ENCODE measurements at regions not wholly inside any gene's neighbourhood (a gene's known extent, or its start where the extent isn't known, plus 50 kb on each side); places are given as distances from the start of the nearest gene placed in this dataset.
"Not testable (repeated sequence)": the region's sequence is repeated elsewhere in the genome, so short reads cannot be mapped to it uniquely, and the experiment has no call there.

GRCh38 chr14:106192701-106193100 is 666.3 kb downstream of the TMEM121 start:
- H3K36me3 ChIP-seq (ENCODE audit: control insufficient read depth in 1 of 2, insufficient read depth in 2 of 2, low read length in 2 of 2); H3K4me3 ChIP-seq (ENCODE audit: low read depth in 1 of 2, low read length in 2 of 2); H3K27ac ChIP-seq (ENCODE audit: low read length); H3K4me1 ChIP-seq (ENCODE audit: control insufficient read depth in 1 of 2, insufficient read depth in 2 of 2, low read length in 2 of 2); H3K9me3 ChIP-seq (ENCODE audit: control insufficient read depth in 1 of 2, low read length in 2 of 2); H3K27me3 ChIP-seq (ENCODE audit: low read depth, low read length): not testable (repeated sequence)

DNA sequence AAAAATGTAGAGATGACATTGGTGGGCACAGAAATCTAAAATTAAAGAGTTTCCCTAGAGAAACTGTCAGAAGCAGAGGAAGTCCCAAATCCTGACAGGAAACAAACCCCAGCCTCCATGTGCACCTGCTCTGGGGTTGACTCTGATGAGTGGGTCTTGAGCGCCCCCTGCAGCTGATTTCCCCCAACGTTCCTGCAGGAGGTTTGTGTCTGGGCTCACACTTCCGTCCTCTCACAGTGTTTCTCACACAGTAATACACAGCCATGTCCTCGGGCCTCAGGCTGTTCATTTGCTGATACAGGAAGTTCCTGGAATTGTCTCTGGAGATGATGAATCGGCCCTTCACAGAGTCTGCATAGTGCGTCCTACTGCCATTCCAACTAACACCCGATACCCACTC is 670.1 kb downstream of the TMEM121 start:
- not testable (repeated sequence) for H3K4me3 ChIP-seq (ENCODE audit: low read depth in 1 of 2, low read length in 2 of 2); H3K27me3 ChIP-seq (ENCODE audit: low read depth, low read length); H3K9me3 ChIP-seq (ENCODE audit: control insufficient read depth in 1 of 2, low read length in 2 of 2); H3K36me3 ChIP-seq (ENCODE audit: control insufficient read depth in 1 of 2, insufficient read depth in 2 of 2, low read length in 2 of 2); H3K27ac ChIP-seq (ENCODE audit: low read length); H3K4me1 ChIP-seq (ENCODE audit: control insufficient read depth in 1 of 2, insufficient read depth in 2 of 2, low read length in 2 of 2)

DNA sequence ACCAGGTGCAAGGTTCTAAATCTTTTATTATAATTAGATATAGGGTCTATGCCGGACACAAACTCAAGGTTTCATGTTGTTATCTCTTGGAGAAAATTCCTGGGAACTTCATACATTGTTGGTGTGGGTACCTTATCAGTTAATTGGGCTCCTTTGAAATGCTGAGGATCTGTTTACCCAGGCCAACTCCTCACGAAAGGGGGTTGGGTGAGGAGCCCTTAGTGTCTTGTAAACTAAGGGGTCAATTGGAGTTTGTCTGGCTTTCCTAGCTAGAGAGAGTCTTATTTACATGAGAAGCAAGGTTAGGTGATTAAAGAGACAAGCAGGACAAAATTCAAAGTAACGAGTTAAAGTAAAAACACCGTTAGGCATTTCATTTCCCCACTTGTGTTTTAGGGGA is 670.9 kb downstream of the TMEM121 start:
- H3K4me1 ChIP-seq (ENCODE audit: control insufficient read depth in 1 of 2, insufficient read depth in 2 of 2, low read length in 2 of 2); H3K4me3 ChIP-seq (ENCODE audit: low read depth in 1 of 2, low read length in 2 of 2); H3K27ac ChIP-seq (ENCODE audit: low read length); H3K27me3 ChIP-seq (ENCODE audit: low read depth, low read length); H3K36me3 ChIP-seq (ENCODE audit: control insufficient read depth in 1 of 2, insufficient read depth in 2 of 2, low read length in 2 of 2); H3K9me3 ChIP-seq (ENCODE audit: control insufficient read depth in 1 of 2, low read length in 2 of 2): not testable (repeated sequence)

- Histone ChIP-seq H3K27ac (ENCODE audit: low read length) (no peak overlapping the region), H3K27me3 (ENCODE audit: low read depth, low read length) (no peaks in the 10 kb centered on the region), H3K9me3 (ENCODE audit: control insufficient read depth in 1 of 2, low read length in 2 of 2) (no peaks in the 10 kb centered on the region), H3K36me3 (ENCODE audit: control insufficient read depth in 1 of 2, insufficient read depth in 2 of 2, low read length in 2 of 2) (no peaks in the 10 kb centered on the region), H3K4me3 (ENCODE audit: low read depth in 1 of 2, low read length in 2 of 2) (no peak overlapping the region), H3K4me1 (ENCODE audit: control insufficient read depth in 1 of 2, insufficient read depth in 2 of 2, low read length in 2 of 2) (no peaks in the 10 kb centered on the region)
Observed at GRCh38 chr14:106199097-106199496, 672.7 kb downstream of the TMEM121 start.

GRCh38 chr14:106200541-106201315 is 674.3 kb downstream of the TMEM121 start:
- H3K4me1 ChIP-seq (ENCODE audit: control insufficient read depth in 1 of 2, insufficient read depth in 2 of 2, low read length in 2 of 2): no peaks in the 10 kb centered on the region
- no peak overlapping the region for H3K27ac ChIP-seq (ENCODE audit: low read length)
- no peaks in the 10 kb centered on the region for H3K9me3 ChIP-seq (ENCODE audit: control insufficient read depth in 1 of 2, low read length in 2 of 2)
- H3K36me3 ChIP-seq (ENCODE audit: control insufficient read depth in 1 of 2, insufficient read depth in 2 of 2, low read length in 2 of 2): no peaks in the 10 kb centered on the region
- no peaks in the 10 kb centered on the region for H3K27me3 ChIP-seq (ENCODE audit: low read depth, low read length)
- no peak overlapping the region for H3K4me3 ChIP-seq (ENCODE audit: low read depth in 1 of 2, low read length in 2 of 2)

- Histone ChIP-seq H3K36me3 (ENCODE audit: control insufficient read depth in 1 of 2, insufficient read depth in 2 of 2, low read length in 2 of 2) (no peaks in the 10 kb centered on the region), H3K4me3 (ENCODE audit: low read depth in 1 of 2, low read length in 2 of 2) (no peak overlapping the region), H3K9me3 (ENCODE audit: control insufficient read depth in 1 of 2, low read length in 2 of 2) (no peaks in the 10 kb centered on the region), H3K27me3 (ENCODE audit: low read depth, low read length) (no peaks in the 10 kb centered on the region), H3K27ac (ENCODE audit: low read length) (no peak overlapping the region), H3K4me1 (ENCODE audit: control insufficient read depth in 1 of 2, insufficient read depth in 2 of 2, low read length in 2 of 2) (no peaks in the 10 kb centered on the region)
Observed at GRCh38 chr14:106201376-106201775, 675.0 kb downstream of the TMEM121 start.

- Histone ChIP-seq H3K36me3 (ENCODE audit: control insufficient read depth in 1 of 2, insufficient read depth in 2 of 2, low read length in 2 of 2) (no peaks in the 10 kb centered on the region), H3K9me3 (ENCODE audit: control insufficient read depth in 1 of 2, low read length in 2 of 2) (no peaks in the 10 kb centered on the region)
Observed at GRCh38 chr14:106203438-106203837, 677.1 kb downstream of the TMEM121 start.

GRCh38 chr14:106204063-106204462 is 677.7 kb downstream of the TMEM121 start:
- H3K27ac ChIP-seq (ENCODE audit: low read length): no peak overlapping the region
- H3K4me3 ChIP-seq (ENCODE audit: low read depth in 1 of 2, low read length in 2 of 2): no peak overlapping the region

More at GRCh38 chr14:106203438-106203837, 677.1 kb downstream of the TMEM121 start:
- Histone ChIP-seq H3K4me3 (ENCODE audit: low read depth in 1 of 2, low read length in 2 of 2) (no peak overlapping the region), H3K27me3 (ENCODE audit: low read depth, low read length) (no peaks in the 10 kb centered on the region), H3K4me1 (ENCODE audit: control insufficient read depth in 1 of 2, insufficient read depth in 2 of 2, low read length in 2 of 2) (no peaks in the 10 kb centered on the region), H3K27ac (ENCODE audit: low read length) (no peak overlapping the region)

DNA sequence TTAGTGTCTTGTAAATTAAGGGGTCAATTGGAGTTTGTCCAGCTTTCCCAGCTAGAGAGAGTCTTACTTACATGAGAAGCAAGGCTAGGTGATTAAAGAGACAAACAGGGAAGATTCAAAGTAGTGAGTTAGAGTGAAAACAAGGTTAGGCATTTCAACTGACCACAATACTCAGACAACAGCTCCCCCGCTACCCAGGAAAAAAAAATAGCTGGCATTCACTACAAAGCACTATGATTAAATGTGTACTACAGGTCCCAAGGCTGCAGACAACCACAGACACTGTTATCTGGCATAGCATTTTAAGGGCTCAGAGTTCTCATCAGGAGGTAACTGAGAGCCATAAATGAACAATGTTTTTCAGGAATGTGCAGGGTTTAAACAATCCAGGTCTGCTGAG is 680.9 kb downstream of the TMEM121 start:
- no peak overlapping the region for H3K4me3 ChIP-seq (ENCODE audit: low read depth in 1 of 2, low read length in 2 of 2)
- H3K9me3 ChIP-seq (ENCODE audit: control insufficient read depth in 1 of 2, low read length in 2 of 2): no peaks in the 10 kb centered on the region
- no peaks in the 10 kb centered on the region for H3K36me3 ChIP-seq (ENCODE audit: control insufficient read depth in 1 of 2, insufficient read depth in 2 of 2, low read length in 2 of 2)
- H3K27ac ChIP-seq (ENCODE audit: low read length): no peak overlapping the region
- H3K27me3 ChIP-seq (ENCODE audit: low read depth, low read length): no peaks in the 10 kb centered on the region
- no peaks in the 10 kb centered on the region for H3K4me1 ChIP-seq (ENCODE audit: control insufficient read depth in 1 of 2, insufficient read depth in 2 of 2, low read length in 2 of 2)

More at GRCh38 chr14:106204063-106204462, 677.7 kb downstream of the TMEM121 start:
- H3K27me3 ChIP-seq (ENCODE audit: low read depth, low read length): no peaks in the 10 kb centered on the region
- H3K36me3 ChIP-seq (ENCODE audit: control insufficient read depth in 1 of 2, insufficient read depth in 2 of 2, low read length in 2 of 2): no peaks in the 10 kb centered on the region
- no peaks in the 10 kb centered on the region for H3K4me1 ChIP-seq (ENCODE audit: control insufficient read depth in 1 of 2, insufficient read depth in 2 of 2, low read length in 2 of 2)
- no peaks in the 10 kb centered on the region for H3K9me3 ChIP-seq (ENCODE audit: control insufficient read depth in 1 of 2, low read length in 2 of 2)

DNA sequence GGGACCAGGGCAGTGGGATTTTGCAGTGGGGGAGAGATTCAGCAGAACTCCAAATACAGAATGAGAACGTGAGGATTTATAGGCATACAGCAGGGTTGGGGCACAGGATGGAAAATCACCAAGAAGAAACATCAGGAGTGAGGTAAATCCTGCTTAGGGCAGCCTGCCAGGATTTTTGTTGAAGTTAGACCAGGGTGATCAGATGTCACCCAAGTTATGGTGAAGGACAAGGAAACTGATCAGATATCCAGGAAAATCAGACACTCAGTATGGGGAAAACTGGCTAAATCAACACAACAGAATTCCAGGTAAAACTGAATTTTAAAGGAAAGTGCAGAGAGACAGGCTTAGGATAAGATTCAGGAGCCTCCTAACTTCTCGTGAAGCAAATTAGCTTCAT is 682.4 kb downstream of the TMEM121 start:
- Histone ChIP-seq H3K9me3 (ENCODE audit: control insufficient read depth in 1 of 2, low read length in 2 of 2) (no peaks in the 10 kb centered on the region), H3K4me3 (ENCODE audit: low read depth in 1 of 2, low read length in 2 of 2) (no peak overlapping the region), H3K27me3 (ENCODE audit: low read depth, low read length) (no peaks in the 10 kb centered on the region), H3K4me1 (ENCODE audit: control insufficient read depth in 1 of 2, insufficient read depth in 2 of 2, low read length in 2 of 2) (no peaks in the 10 kb centered on the region), H3K27ac (ENCODE audit: low read length) (no peak overlapping the region), H3K36me3 (ENCODE audit: control insufficient read depth in 1 of 2, insufficient read depth in 2 of 2, low read length in 2 of 2) (no peaks in the 10 kb centered on the region)

DNA sequence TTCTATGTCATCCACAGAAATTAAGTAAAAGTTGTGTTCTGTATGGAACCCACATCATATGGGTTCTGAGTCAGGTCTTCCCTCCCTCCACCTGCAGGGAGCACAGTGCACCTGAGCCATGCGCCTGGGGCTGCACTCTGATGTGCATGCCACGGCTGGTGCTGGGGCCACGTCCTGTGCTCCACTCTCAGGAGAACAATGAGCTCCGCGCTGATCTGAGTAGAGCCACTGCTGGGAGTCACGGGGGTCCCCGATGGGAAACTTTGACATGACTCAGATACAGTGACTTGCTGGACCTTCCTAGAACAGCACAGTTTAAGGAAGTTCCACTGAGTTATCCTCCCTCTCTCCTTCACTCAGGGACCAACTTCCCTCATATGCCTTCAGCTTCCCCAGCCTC is 683.4 kb downstream of the TMEM121 start:
- H3K9me3 ChIP-seq (ENCODE audit: control insufficient read depth in 1 of 2, low read length in 2 of 2): no peaks in the 10 kb centered on the region
- no peaks in the 10 kb centered on the region for H3K27me3 ChIP-seq (ENCODE audit: low read depth, low read length)
- H3K36me3 ChIP-seq (ENCODE audit: control insufficient read depth in 1 of 2, insufficient read depth in 2 of 2, low read length in 2 of 2): no peaks in the 10 kb centered on the region
- H3K4me1 ChIP-seq (ENCODE audit: control insufficient read depth in 1 of 2, insufficient read depth in 2 of 2, low read length in 2 of 2): no peaks in the 10 kb centered on the region
- H3K27ac ChIP-seq (ENCODE audit: low read length): no peak overlapping the region
- no peak overlapping the region for H3K4me3 ChIP-seq (ENCODE audit: low read depth in 1 of 2, low read length in 2 of 2)

DNA sequence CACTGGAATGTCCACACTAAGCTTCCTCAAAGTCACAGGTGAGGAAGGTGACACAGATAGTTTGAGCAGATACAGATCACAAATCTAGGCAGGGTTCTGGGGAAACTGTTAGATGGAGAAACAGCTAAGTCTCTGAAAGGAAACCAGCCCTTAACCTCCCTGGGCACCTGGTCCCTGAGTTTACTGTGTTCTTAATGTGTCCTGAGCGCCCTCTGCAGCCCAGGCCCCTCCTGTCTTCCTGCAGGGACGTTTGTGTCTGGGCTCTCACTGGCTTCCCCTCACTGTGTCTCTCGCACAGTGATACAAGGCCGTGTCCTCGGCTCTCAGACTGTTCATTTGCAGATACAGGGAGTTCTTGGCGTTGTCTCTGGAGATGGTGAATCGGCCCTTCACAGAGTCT is 684.3 kb downstream of the TMEM121 start:
- Histone ChIP-seq H3K27ac (ENCODE audit: low read length) (no peak overlapping the region), H3K9me3 (ENCODE audit: control insufficient read depth in 1 of 2, low read length in 2 of 2) (no peaks in the 10 kb centered on the region), H3K4me1 (ENCODE audit: control insufficient read depth in 1 of 2, insufficient read depth in 2 of 2, low read length in 2 of 2) (no peaks in the 10 kb centered on the region), H3K4me3 (ENCODE audit: low read depth in 1 of 2, low read length in 2 of 2) (no peak overlapping the region), H3K36me3 (ENCODE audit: control insufficient read depth in 1 of 2, insufficient read depth in 2 of 2, low read length in 2 of 2) (no peaks in the 10 kb centered on the region), H3K27me3 (ENCODE audit: low read depth, low read length) (no peaks in the 10 kb centered on the region)

Measured in muscle layer of duodenum (tissue), 2 donors.